Endothelial cell of hepatic sinusoid (primary cell): ENCODE measurements at regions not wholly inside any gene's neighbourhood (a gene's known extent, or its start where the extent isn't known, plus 50 kb on each side); places are given as distances from the start of the nearest gene placed in this dataset.

Source experiments
- in situ Hi-C: cut with HindIII; loops from 2 replicates; pipeline ENCODE4 v1.10.0; 2017; ENCODE audit warnings: low sequenced_read_pairs

DNA sequence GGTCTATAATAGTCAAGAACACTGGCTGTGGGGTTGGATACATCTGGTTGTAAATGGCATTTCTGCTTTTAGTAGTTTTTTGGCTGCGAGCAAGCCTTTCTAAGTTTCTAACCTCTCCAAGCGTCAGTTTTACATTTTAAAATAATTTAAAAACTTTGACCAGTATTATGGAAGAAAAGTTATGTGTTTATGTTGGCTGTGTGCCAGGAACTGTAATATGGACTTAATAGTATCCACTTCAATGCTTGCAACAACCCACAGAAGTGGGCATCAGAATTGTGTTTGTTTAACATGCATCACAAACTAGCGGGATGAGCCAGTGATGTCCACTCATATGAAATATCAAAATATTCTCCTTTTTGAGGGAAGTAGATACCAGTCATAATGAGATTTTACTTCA is 844.2 kb downstream of the JRKL start:
- in situ Hi-C loops: no loop called here

DNA sequence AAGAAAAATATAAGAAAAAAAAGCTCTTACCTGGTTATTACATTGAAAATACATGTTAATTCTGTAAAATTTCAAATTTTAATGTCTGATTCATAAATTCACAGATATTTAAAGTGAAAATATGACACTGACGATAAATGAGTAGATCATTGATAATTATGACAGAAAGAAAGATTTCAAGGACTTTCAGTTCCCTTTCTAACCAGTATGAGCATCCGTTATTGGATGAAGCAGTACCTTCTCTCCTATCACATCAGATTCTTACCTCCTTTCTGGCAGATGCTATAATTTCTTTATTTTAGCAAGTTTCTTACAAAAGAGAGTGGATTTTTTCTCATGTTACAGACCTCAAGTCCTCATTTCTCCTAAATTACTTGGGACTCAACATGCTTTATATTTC is 847.3 kb downstream of the JRKL start:
- in situ Hi-C loops: no loop called here

DNA sequence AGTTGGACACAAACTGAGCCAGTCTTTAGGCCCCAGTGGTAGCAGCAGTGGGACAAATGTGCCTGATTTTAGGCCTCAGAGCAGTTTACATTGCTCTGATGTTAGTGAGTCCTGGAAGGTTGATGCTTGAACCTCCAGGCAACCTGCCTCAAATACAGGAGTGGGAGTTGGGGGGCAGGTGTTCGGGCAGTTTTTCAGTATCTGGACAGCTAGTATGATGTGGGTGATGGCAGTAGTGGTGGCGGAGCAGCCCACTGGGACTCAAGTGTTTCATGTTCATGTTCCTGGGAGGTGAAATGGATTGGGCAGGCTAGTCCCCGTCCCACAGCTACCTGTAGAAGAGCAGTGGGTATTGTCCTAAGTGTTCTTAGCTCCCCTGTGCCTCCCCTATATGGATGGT is 857.8 kb downstream of the JRKL start:
- in situ Hi-C loops: no loop called here

DNA sequence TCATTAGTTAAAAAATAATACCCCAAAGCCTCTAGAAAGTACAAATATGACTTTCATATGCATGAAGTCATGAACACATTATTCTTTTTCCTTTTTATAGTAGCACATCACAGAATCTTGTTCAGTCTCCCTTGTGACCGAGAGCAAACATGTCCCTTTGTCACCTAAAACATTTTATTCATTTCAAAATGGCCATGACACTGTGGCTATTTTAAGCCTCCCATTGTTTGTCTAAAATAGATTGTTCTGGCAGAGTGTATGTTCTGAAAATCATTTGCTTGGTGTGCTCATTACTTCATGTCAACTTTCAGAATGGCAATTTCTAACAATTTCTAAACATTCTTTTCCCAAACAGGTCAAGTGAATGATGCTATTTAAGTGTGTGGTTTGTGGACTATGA is 865.0 kb downstream of the JRKL start:
- in situ Hi-C loops: no loop called here

DNA sequence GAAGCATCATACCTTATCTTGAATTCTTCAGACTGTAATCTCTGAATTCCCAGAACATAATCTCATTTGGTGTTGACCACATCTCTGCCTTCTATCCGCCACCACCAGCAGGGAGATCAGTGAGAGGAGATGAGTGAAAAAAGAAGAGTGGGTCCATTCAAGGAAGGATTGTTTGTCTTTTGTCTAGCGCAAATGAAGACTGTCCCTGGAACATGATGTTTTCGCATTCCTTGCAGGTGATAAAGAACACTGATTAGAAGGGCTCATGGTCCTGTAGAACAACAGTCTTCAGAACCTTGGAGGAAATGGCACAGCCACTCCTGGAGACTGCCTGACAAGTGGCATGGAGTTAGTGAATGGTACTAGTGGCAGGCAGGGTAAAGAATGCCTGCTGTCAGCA is 869.6 kb downstream of the JRKL start:
- in situ Hi-C loops: no loop called here

DNA sequence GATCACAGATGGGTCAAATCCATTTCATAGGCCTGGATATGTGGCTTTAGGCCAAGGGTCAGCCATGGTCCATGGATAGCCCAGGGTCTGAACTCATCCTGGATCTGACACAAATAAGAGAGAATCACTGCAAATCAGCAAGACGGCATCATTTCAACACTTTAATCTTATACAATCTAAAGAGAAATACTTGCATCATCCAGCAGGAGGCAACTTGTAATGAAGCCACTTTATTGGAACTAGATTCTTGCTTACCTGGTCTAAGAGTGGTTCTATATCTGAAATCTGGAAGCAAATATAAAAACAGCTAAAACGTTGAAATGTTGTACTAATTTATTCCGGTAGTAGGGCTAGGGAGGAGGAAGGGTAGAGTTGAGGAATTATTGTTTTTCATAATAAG is 870.1 kb downstream of the JRKL start:
- in situ Hi-C loops: no loop called here

DNA sequence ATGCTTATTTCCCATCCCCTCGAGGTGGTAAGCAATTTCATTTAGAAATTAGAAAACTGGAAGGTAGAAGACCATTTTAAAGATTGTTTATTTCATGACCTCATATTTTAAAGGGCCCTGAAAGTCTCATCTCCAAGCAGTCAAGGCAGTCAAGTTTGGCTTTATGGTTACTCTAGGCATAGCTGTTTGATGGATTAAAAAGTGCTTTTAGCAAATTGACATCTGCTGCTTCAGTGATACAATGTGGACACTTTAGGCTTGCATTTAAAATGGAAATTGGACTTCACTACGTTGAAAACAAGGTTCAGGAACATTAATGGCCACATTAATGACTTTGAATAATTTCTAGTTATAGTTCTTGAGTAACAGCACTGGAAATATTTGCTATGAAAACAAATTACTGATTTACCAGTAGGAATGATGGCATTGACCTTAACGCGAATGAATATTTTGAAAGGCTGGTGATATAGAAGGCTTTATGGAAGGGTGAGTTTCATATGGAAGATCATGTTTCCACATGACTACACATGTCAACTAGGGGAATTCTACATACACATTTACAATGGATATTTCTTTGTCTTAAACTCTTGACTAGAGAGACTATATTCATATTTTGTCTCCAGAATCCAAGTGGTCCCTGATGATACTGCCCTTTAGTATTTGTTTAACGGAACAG is 873.5 kb downstream of the JRKL start:
- in situ Hi-C loops: no loop called here

DNA sequence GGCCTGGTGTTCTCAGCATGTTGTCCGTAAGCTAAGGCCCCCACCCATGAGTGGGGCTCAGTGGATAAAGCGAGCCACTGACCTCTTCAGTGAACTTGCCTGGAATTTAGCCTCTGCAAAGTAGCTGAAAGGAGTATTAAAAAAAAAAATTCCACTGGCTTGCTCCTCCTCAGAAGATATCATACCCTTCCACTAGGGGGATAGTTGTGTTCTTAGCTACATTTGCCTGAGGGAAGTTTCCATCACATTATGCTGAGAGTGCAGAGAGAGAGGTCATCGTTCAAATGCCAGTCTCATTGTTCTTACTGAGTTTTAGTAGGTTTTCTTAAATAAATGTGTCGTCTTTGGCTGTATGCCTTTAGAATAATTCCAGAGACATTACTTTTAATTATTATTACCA is 879.7 kb downstream of the JRKL start:
- in situ Hi-C loops: no loop called here

DNA sequence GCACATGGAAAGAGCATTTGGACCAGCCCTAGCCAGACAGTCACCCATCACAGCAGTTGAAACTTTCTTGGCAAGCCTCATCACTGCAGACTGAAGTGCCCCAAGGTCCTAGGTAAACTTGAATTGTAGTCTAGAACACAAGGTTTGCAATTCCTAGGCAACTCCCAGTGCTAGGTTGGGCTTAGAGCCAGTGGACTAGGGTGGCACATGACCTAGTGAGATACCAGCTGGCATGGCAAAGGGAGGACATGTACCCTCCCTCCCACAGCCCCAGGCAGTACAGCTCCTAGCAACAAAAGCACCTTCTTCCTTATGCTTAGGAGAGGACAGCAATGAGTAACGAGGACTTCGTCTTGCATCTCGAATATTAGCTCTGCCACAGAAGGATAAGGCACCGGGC is 889.5 kb downstream of the JRKL start:
- in situ Hi-C loops: no loop called here

DNA sequence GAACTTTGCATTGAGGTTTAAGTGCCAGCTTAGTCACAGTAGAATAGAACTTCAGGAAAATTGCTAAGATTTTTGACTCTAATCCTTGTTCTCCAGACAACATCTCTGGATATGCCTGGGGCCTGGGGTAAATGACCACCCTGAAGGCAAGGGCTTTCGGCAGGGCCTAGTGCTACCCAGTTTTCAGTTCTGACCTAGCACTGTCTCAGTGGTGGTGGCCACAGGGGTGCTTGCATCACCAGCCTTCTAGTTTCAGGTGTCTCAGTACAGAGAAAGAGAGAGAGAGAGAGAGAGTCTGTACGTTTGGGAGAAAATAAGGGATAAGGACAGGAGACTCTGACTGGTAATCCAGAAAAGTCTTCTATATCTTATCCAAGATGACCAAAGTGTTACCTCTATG is 890.5 kb downstream of the JRKL start:
- in situ Hi-C loops: no loop called here

DNA sequence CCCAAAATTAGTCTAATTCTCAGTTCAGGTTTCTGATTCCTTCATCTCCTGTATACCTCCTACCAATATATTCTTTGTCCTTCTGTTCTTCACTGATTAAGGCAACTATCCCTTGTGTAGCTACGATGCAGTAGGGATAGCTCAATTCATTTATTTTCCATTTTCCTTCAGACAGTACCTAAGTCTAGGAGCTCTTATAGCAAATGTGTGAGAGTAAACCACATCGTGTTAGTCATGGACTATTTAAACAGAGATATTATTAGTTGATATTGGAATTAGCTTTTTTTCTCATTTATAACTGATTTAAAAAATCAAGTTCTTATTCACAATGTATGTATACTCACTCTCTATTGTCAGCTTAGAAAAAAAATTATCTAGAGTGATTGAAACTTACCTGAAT is 900.0 kb downstream of the JRKL start:
- in situ Hi-C loops: no loop called here

DNA sequence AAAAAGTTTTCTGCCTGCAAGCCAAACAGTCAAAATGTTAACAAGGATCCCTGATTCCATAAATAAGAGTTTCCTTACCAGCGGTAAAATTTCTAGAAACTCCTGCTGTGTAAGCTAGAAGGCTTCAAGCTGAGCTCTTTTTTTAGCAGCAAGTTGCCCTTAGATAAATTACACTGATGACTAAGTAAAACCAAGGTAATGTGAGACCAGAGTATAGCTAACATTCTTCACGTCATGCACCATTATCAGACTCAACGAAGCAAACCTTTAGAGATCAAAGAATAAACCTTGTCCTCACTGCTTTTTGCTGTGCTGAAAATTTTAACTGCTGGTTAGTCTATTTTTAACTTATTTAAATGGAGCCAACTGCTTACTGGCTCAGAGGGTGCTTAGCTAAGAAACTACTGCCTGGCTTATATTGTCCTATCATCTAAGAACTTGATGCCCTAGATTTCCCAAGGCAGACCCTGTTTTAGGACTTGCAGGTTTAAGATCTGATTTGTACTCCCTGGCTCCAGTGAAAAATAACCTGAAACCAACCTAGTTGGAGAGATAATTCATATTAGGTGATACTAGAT is 900.7 kb downstream of the JRKL start:
- in situ Hi-C loops: no loop called here

DNA sequence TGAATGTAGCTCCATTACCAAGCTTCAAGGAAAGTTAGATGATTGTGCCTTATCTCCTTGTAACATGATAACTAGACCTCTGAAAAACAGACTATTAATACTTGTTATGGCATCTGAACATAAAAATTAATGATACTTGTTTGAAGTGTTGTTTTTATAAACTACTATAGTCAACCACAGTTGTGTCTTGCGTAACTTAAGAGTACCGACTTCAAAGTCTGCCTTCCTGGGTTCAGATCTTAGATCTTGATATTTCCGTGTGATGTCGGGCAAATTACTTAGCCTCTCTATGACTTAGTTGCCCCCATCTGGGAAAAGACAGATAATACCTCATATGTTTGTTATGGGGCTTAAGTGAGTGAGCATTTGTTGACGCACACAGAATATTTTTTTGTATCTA is 906.5 kb downstream of the JRKL start:
- in situ Hi-C loops: no loop called here

DNA sequence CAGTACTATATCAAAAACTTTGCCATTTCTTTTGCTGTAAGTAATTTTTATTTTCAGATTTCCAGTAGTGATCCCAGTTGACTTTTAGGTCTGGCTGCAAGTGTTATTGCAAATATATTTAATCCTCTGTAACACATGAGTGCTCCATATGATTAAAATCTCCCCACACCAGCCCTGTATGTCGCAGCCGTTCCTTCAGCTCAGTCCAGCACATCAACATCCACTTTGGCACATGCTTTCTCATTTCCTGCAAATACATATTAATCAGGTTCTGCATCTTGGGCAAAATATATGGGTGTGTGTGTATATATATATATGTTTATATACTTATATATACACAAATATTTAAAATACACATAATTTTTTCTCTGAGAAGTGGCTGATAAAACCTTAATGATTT is 919.5 kb downstream of the JRKL start:
- in situ Hi-C loops: no loop called here

DNA sequence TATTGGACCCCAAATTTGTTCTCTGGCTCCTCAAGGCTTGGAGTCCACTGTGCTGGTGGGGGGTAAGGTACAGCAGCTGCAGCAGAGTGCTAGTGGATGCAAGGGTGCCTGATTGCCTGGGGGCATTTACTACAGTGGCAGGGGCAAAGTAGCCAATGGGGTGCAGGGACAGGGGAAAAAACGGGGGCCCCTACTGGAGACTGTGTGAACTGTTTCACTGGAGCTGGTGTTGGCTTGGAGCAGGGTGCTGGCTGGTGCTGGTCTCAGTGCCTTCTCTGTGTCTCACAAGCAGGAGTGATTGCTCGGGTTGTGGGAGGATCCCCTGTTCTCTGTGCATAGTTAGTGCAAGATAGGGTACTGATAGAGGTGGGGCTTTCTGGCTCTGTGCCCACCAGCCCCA is 935.9 kb downstream of the JRKL start:
- in situ Hi-C loops: no loop called here

DNA sequence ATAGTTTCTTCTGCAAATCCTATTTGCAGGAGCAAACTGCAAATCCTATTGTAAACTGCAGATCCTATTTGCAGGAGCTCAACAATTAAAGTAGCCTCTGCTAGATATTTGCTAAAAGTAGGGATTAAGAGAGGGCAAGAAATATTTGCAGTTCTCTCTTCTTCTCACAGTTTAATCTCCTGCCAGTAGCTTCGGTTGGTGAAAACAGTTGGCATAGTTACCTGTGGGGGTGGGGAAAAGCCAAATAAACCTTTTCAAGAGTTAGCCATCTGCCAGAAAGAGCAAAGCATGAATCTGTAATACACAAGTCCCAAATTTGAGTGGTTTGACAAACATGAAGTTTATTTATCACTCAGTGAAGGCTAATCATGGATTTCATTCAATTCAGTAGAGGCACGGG is 942.5 kb downstream of the JRKL start:
- in situ Hi-C loops: no loop called here

DNA sequence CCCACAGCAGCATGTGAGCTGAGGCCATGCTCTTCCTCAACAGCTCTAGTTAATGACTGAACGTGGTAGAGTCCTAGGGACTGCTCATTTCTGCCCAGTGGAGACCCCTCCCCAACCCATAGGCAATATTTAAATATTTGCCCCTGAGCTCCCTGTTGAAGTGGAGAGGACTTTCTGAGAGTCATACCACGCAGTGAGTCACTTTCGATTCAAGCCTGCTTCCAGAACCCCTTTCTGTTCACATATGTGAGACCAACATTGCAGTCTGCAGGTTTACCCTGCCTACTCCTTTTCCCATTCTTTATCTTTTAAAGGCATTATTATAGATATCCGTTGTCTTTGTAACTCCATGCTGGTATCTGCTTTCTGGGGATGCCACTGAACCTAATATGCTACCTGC is 946.3 kb downstream of the JRKL start:
- in situ Hi-C loops: no loop called here

DNA sequence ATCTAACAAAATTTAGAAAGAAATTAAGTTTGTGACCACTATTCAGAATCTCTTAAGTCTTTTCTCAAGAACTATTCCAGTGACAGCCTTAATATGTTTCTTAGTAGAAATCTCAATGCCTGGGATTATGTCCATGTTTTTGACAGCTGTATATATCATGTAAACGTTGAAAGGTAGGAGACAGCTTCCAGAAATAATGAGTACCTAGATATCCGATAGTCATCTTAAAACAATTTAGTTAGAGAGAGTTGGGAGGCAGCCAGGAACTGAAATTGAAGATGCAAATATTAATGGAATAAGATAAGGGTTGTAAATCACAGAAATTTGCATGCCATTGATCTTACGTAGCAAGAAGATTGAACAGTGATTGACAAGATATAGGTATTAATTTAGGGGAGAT is 955.2 kb downstream of the JRKL start:
- in situ Hi-C loops: no loop called here

DNA sequence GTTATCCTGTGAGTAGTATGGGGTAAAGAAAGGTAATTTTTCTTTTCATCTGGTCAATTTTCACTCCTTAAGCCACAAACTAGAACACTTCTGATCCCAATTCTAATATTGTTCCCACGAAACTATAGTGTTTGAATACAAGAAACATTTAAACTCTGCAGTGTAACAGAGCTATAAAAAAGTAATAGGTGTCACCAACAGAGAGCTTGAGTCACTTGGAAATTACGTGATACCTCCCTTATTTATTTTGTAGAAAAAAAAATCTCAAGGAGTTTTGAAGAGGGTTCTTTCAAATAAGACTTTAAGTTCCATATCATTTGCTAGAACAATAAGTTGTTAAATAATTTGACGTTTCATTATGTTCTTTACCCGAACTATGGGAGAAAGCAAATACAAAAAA is 959.4 kb downstream of the JRKL start:
- in situ Hi-C loops: no loop called here

DNA sequence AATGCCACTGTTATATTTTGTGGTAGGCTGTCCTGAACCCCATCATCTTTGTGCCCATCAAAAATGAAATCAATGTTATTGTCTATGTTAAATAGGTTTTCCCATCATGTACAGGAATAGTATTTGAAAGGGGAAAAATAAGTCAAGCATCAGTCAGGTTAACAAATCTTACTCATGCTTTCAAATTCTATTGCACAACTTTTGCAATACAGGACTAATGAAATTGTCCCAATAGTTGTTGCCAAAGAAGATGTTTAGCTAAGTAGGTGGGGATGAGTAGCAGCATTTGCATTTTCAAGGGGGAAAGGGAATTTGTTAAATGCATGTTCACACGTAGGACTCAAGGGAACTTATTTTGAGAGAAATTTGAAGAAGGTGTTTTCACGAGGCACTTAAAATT is 962.1 kb downstream of the JRKL start:
- in situ Hi-C loops: no loop called here

DNA sequence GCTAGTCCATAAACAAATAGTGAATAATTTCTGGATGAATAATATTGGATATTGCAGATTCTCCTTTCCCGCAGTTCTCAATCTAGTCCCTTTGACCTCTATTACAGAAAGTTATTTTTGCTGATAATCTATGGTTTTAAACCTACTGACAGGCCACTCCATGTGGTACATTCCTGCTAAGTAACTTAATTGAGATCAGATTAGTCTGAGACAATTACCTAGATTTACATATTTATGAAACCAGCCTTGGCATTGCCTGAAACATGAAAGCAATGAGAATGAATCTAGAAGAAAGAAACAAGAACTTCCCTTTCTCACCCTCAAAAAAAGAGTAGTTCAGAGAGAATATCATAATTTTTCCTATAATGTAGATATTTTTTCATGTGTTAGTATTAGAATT is 964.2 kb downstream of the JRKL start:
- in situ Hi-C loops: no loop called here

DNA sequence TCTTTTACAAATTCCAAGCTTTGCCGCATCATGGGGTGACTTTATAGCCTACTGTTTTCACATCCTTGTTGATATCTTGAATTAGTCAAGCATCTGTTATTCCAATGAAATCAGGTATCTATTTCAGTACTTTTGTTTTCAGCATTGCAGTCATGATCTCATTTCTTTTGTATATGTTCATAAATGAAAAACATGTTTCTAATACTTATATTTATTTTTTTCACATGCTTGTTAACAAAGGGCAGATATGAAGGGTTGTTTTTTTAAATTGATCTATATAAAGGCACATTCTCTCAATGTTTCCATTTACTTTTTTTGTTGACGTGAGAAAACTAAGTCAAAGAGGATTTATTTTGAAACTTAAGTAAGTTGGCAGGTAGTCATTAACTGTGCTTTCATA is 964.8 kb downstream of the JRKL start:
- in situ Hi-C loops: no loop called here

DNA sequence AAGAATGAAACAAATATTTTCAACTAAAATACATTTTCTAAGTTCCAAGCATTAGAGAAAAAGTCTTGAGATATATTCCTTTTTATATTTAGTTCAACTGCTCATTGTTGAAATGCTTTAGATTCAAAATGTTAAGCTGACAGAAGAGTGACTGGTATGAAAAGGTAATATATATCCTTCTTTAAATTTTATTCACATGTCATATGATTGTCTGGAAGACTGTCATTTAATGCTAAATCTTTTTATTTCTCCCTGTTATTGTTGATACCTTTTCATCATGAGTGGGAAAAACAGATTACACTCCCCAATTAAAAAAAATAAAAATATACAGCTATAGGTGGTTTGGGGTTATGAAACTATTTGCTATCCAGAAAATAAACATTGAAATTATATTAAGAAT is 965.4 kb downstream of the JRKL start:
- in situ Hi-C loops: no loop called here
